H1 (cell line): ENCODE measurements at regions not wholly inside any gene's neighbourhood (a gene's known extent, or its start where the extent isn't known, plus 50 kb on each side); places are given as distances from the start of the nearest gene placed in this dataset.

ENCODE experiments used
- CTCF ChIA-PET: fragments of 300-600 bp; sonication (Branson Sonifier 250); formaldehyde crosslinking; loops from one replicate; lab custom pipeline; 2021; ENCODE audit not compliant: partially characterized antibody; lab: Charles Lee
- POLR2A ChIA-PET: fragments of 300-600 bp; sonication (Branson Sonifier 250); formaldehyde crosslinking; loops from one replicate; lab custom pipeline; 2021; ENCODE audit warnings: inconsistent platforms; ENCODE audit not compliant: partially characterized antibody; lab: Charles Lee
- DNase-seq, 2 experiments: peaks; one replicate each; pipeline versions ENCODE4 v3.0.0 to v3.0.0-alpha.2; 2010 to 2022; ENCODE audit warnings: low spot score in 2 of 2, low read depth in 1 of 2, mixed read lengths in 1 of 2
- FAIRE-seq: peaks from 2 replicates; lab custom pipeline; 2011; peaks lifted over from hg19 to GRCh38; lab: Jason Lieb, UNC
- H2AFZ ChIP-seq: 2 replicates; pipeline ENCODE4 v1.8.1; 2012; ENCODE audit warnings: low read length, inconsistent platforms
- H2AK5ac ChIP-seq: 2 replicates; pipeline ENCODE4 v1.6.1; 2013; ENCODE audit warnings: low read depth, low read length
- H2BK120ac ChIP-seq: replicated peaks from 2 replicates; pipeline ENCODE3; 2013; ENCODE audit warnings: low read depth, low read length, inconsistent platforms
- H2BK12ac ChIP-seq: 2 replicates; pipeline ENCODE4 v1.6.1; 2013; ENCODE audit warnings: low read depth, low read length
- H2BK15ac ChIP-seq: 2 replicates; pipeline ENCODE4 v1.6.1; 2013; ENCODE audit warnings: low read length
- H2BK20ac ChIP-seq: 2 replicates; pipeline ENCODE4 v1.6.1; 2013; ENCODE audit warnings: low read length
- H2BK5ac ChIP-seq: 2 replicates; pipeline ENCODE4 v1.6.1; 2013; ENCODE audit warnings: low read depth, low read length
- H3K14ac ChIP-seq: 2 replicates; pipeline ENCODE4 v1.6.1; 2013; ENCODE audit warnings: inconsistent platforms; ENCODE audit not compliant: insufficient read length
- H3K18ac ChIP-seq: 2 replicates; pipeline ENCODE4 v1.6.1; 2013; ENCODE audit warnings: low read length; ENCODE audit errors: extremely low read depth
- H3K23ac ChIP-seq: 2 replicates; pipeline ENCODE4 v1.6.1; 2013; ENCODE audit warnings: inconsistent platforms; ENCODE audit not compliant: insufficient read length
- H3K23me2 ChIP-seq: 2 replicates; pipeline ENCODE4 v1.6.1; 2013; ENCODE audit warnings: low read depth, low read length
- H3K27ac ChIP-seq: 2 replicates; pipeline ENCODE4 v1.6.1; 2011; ENCODE audit warnings: low read depth, low read length, inconsistent platforms
- H3K27me3 ChIP-seq, 4 experiments: replicated peaks in 1 of 4; 1 replicate in 1 of 4; 2 replicates in 3 of 4; pipeline versions ENCODE4 v1.6.1 to v1.8.1; 2011 to 2013; ENCODE audit warnings: low read length in 3 of 4, mild to moderate bottlenecking in 3 of 4, inconsistent platforms in 2 of 4, mixed read lengths in 2 of 4, moderate library complexity in 1 of 4; ENCODE audit not compliant: control insufficient read depth in 3 of 4, insufficient read depth in 3 of 4; ENCODE audit errors: extremely low read depth in 1 of 4
- H3K36me3 ChIP-seq, 4 experiments: 2 replicates each; pipeline versions ENCODE4 v1.6.1 to v1.8.1; 2011 to 2013; ENCODE audit warnings: mild to moderate bottlenecking in 4 of 4, low read length in 3 of 4, moderate library complexity in 2 of 4, control low read depth in 1 of 4, inconsistent platforms in 1 of 4; ENCODE audit not compliant: insufficient read depth in 4 of 4, control insufficient read depth in 2 of 4
- H3K4ac ChIP-seq: replicated peaks from 2 replicates; pipeline ENCODE3; 2013; ENCODE audit warnings: low read length, low read depth, mixed read lengths, inconsistent platforms; ENCODE audit not compliant: insufficient read length
- H3K4me1 ChIP-seq, 4 experiments: replicated peaks in 1 of 4; 1 replicate in 1 of 4; 2 replicates in 3 of 4; pipeline versions ENCODE4 v1.6.1 to v1.8.1; 2011 to 2013; ENCODE audit warnings: low read length in 3 of 4, inconsistent platforms in 2 of 4, mixed read lengths in 1 of 4; ENCODE audit not compliant: insufficient read depth in 4 of 4, control insufficient read depth in 3 of 4
- H3K4me2 ChIP-seq, 2 experiments: 2 replicates each; pipeline versions ENCODE4 v1.6.1 to v1.8.1; 2011 to 2013; ENCODE audit warnings: low read depth in 2 of 2, low read length in 2 of 2, control low read depth in 1 of 2, inconsistent platforms in 1 of 2, mild to moderate bottlenecking in 1 of 2; ENCODE audit not compliant: insufficient read depth in 1 of 2
- H3K4me3 ChIP-seq, 4 experiments: fragments of 200-600, 300-600 bp in 1 of 4; sonication (generic), shearing (Covaris generic), sonication (Bioruptor Twin) in 1 of 4; 2 replicates each; pipeline versions ENCODE4 v1.5.1 to v1.8.1; 2011 to 2016; ENCODE audit warnings: low read length in 4 of 4, low read depth in 3 of 4, control low read depth in 2 of 4, inconsistent platforms in 2 of 4, mild to moderate bottlenecking in 2 of 4, mixed read lengths in 1 of 4, moderate library complexity in 1 of 4; ENCODE audit not compliant: insufficient read depth in 2 of 4; ENCODE audit errors: extremely low read depth in 1 of 4
- H3K56ac ChIP-seq: replicated peaks from 2 replicates; pipeline ENCODE3; 2013; ENCODE audit warnings: low read depth, mild to moderate bottlenecking, mixed read lengths, low read length, inconsistent platforms; ENCODE audit not compliant: insufficient read length
- H3K79me1 ChIP-seq: 2 replicates; pipeline ENCODE4 v1.6.1; 2013; ENCODE audit warnings: low read depth, low read length, control low read depth
- H3K79me2 ChIP-seq, 2 experiments: 2 replicates each; pipeline versions ENCODE4 v1.6.1 to v1.8.1; 2012 to 2013; ENCODE audit warnings: low read length in 2 of 2, mild to moderate bottlenecking in 2 of 2, inconsistent platforms in 1 of 2; ENCODE audit not compliant: insufficient read depth in 2 of 2, control insufficient read depth in 1 of 2
- H3K9ac ChIP-seq, 4 experiments: replicated peaks in 1 of 4; 1 replicate in 1 of 4; 2 replicates in 3 of 4; pipeline versions ENCODE4 v1.6.1 to v1.8.1; 2011 to 2013; ENCODE audit warnings: low read depth in 3 of 4, low read length in 3 of 4, control low read depth in 2 of 4, mild to moderate bottlenecking in 2 of 4, moderate library complexity in 2 of 4, inconsistent platforms in 1 of 4; ENCODE audit errors: extremely low read depth in 1 of 4
- H3K9me3 ChIP-seq, 2 experiments: 2 replicates each; pipeline versions ENCODE4 v1.6.1 to v1.8.1; 2012 to 2013; ENCODE audit warnings: mild to moderate bottlenecking in 2 of 2, moderate library complexity in 2 of 2, control low read depth in 1 of 2, inconsistent platforms in 1 of 2, low read depth in 1 of 2, low read length in 1 of 2, mixed read lengths in 1 of 2; ENCODE audit not compliant: insufficient read depth in 2 of 2
- H4K20me1 ChIP-seq, 2 experiments: replicated peaks in 1 of 2; 2 replicates each; pipeline versions ENCODE3 to v1.8.1; 2011 to 2013; ENCODE audit warnings: inconsistent platforms in 2 of 2, low read length in 2 of 2, mild to moderate bottlenecking in 1 of 2; ENCODE audit not compliant: insufficient read depth in 2 of 2, control insufficient read depth in 1 of 2
- H4K5ac ChIP-seq: 2 replicates; pipeline ENCODE4 v1.6.1; 2013; ENCODE audit warnings: low read length, low read depth, mixed read lengths, inconsistent platforms; ENCODE audit not compliant: insufficient read length
- H4K8ac ChIP-seq: 2 replicates; pipeline ENCODE4 v1.8.0; 2013; ENCODE audit warnings: mild to moderate bottlenecking, moderate library complexity, low read length, inconsistent platforms; ENCODE audit not compliant: insufficient read depth; ENCODE audit errors: extremely low read depth
- H4K91ac ChIP-seq: replicated peaks from 2 replicates; pipeline ENCODE3; 2013; ENCODE audit warnings: low read length, mixed read lengths, inconsistent platforms; ENCODE audit not compliant: insufficient read length
- KDM1A ChIP-seq: fragments of 200-600, 300-600 bp; sonication (generic); IDR thresholded peaks from 2 replicates; pipeline ENCODE4 v1.7.1; 2016; ENCODE audit warnings: mild to moderate bottlenecking, low read length, borderline replicate concordance
- KDM5A ChIP-seq: fragments of 200-600 bp; IDR thresholded peaks from 2 replicates; pipeline ENCODE4 v1.7.1; 2012; ENCODE audit warnings: mild to moderate bottlenecking, low read length, inconsistent platforms, mixed read lengths
- WGBS, 2 experiments: shearing (Covaris generic) in 1 of 2; methylation state at CpG; one replicate each; pipeline versions ENCODE4 v1.1.6 to v1.1.7; 2013 to 2015; ENCODE audit warnings: low lambda C conversion rate in 2 of 2, mixed read lengths in 2 of 2, inconsistent platforms in 1 of 2, low coverage in 1 of 2, missing lambda C conversion rate in 1 of 2; ENCODE audit not compliant: insufficient replicate concordance in 2 of 2, insufficient coverage in 1 of 2, insufficient read length in 1 of 2; ENCODE audit errors: extremely low coverage in 1 of 2, missing lambda C conversion rate in 1 of 2; 5-methylcytosine and 5-hydroxymethylcytosine counted together

- no peaks in the 10 kb centered on the region; a peak in 1 of 7 replicates for H3K27me3 ChIP-seq
- H4K8ac ChIP-seq: no peak overlapping the region
- no peak overlapping the region for H2BK5ac ChIP-seq
- H2AFZ ChIP-seq: no peak overlapping the region
- H3K4me1 ChIP-seq: no peaks in the 10 kb centered on the region
- H3K4me2 ChIP-seq: no peak overlapping the region
- no peak overlapping the region for H3K56ac ChIP-seq
- H3K36me3 ChIP-seq: no peaks in the 10 kb centered on the region
- no peak overlapping the region for H4K5ac ChIP-seq
- H2BK15ac ChIP-seq: no peak overlapping the region
- no peak overlapping the region for H2BK120ac ChIP-seq
- H3K4me3 ChIP-seq: no peak overlapping the region
- TF ChIP-seq KDM5A: no peak
- TF ChIP-seq KDM1A: no peak
- POLR2A ChIA-PET: no interaction called here
- no peaks in the 10 kb centered on the region for H3K79me2 ChIP-seq
- no peak overlapping the region for H3K23ac ChIP-seq
- no peaks in the 10 kb centered on the region for H4K20me1 ChIP-seq
- H2BK12ac ChIP-seq: no peak overlapping the region
- no peak overlapping the region for H2BK20ac ChIP-seq
- H3K9me3 ChIP-seq: no peaks in the 10 kb centered on the region
- H3K23me2 ChIP-seq: no peaks in the 10 kb centered on the region
- CTCF ChIA-PET: no interaction called here
- no peak overlapping the region for H4K91ac ChIP-seq
- no peak overlapping the region for H3K27ac ChIP-seq
- DNase-seq (no peak), FAIRE-seq (no peak)
- no peak overlapping the region for H2AK5ac ChIP-seq
- no peaks in the 10 kb centered on the region for H3K79me1 ChIP-seq
- no peak overlapping the region for H3K4ac ChIP-seq
- no peak overlapping the region for H3K18ac ChIP-seq
- no peak overlapping the region for H3K9ac ChIP-seq
- 84% methylated on average over 4 of the region's 4 CpGs; no CpG with 5 or more reads in 1 of the 2 experiments for WGBS, 2 experiments
- no peak overlapping the region for H3K14ac ChIP-seq
These were observed 478.5 kb upstream of the TNP1 start for GRCh38 chr2:217338306-217338916.
